ENCODE measurements at regions not wholly inside any gene's neighbourhood (a gene's known extent, or its start where the extent isn't known, plus 50 kb on each side); places are given as distances from the start of the nearest gene placed in this dataset.

- Histone ChIP-seq H3K9ac (no peak overlapping the region), H3K4me3 (IDR thresholded peaks at IDR 0.05; ENCODE audit: insufficient read depth, low read depth, low read length) (no peak overlapping the region), H3K36me3 (ENCODE audit: insufficient read depth) (no peaks in the 10 kb centered on the region), H2AFZ (ENCODE audit: low read depth) (no peak overlapping the region), H3K79me2 (ENCODE audit: insufficient read depth, low read depth) (no peaks in the 10 kb centered on the region), H3K4me1 (ENCODE audit: low read depth, poor library complexity, severe bottlenecking) (no peaks in the 10 kb centered on the region), H4K20me1 (ENCODE audit: insufficient read depth) (no peaks in the 10 kb centered on the region), H3K4me2 (no peak overlapping the region), H3K27me3 (ENCODE audit: insufficient read depth, low read depth) (no peaks in the 10 kb centered on the region), H3K27ac (no peak overlapping the region)
- no peak for TF ChIP-seq CTCF (conservative IDR thresholded peaks at IDR 0.05; ENCODE audit: low read depth, low read length)
Measured at GRCh38 chr6:77133031-77133430, 330.3 kb downstream of the HTR1B start.

- no peak overlapping the region for H3K9ac ChIP-seq
- H3K4me2 ChIP-seq: no peak overlapping the region
- no peaks in the 10 kb centered on the region for H4K20me1 ChIP-seq (ENCODE audit: insufficient read depth)
- no peak overlapping the region for H3K27ac ChIP-seq
- H3K27me3 ChIP-seq (ENCODE audit: insufficient read depth, low read depth): no peaks in the 10 kb centered on the region
- no peaks in the 10 kb centered on the region for H3K36me3 ChIP-seq (ENCODE audit: insufficient read depth)
- H3K4me3 ChIP-seq (IDR thresholded peaks at IDR 0.05; ENCODE audit: insufficient read depth, low read depth, low read length): no peak overlapping the region
- no peak overlapping the region for H2AFZ ChIP-seq (ENCODE audit: low read depth)
- no peaks in the 10 kb centered on the region for H3K4me1 ChIP-seq (ENCODE audit: low read depth, poor library complexity, severe bottlenecking)
- no peaks in the 10 kb centered on the region for H3K79me2 ChIP-seq (ENCODE audit: insufficient read depth, low read depth)
- TF ChIP-seq CTCF (conservative IDR thresholded peaks at IDR 0.05; ENCODE audit: low read depth, low read length): no peak
Measured at GRCh38 chr6:77131426-77131825, 331.9 kb downstream of the HTR1B start.

GRCh38 chr6:77124604-77125003, 338.7 kb downstream of the HTR1B start:
- no peaks in the 10 kb centered on the region for H3K36me3 ChIP-seq (ENCODE audit: insufficient read depth)
- no peak overlapping the region for H3K4me3 ChIP-seq (IDR thresholded peaks at IDR 0.05; ENCODE audit: insufficient read depth, low read depth, low read length)
- H3K4me2 ChIP-seq: no peak overlapping the region
- no peaks in the 10 kb centered on the region for H4K20me1 ChIP-seq (ENCODE audit: insufficient read depth)
- H3K79me2 ChIP-seq (ENCODE audit: insufficient read depth, low read depth): no peaks in the 10 kb centered on the region
- H3K27ac ChIP-seq: no peak overlapping the region
- no peak for TF ChIP-seq CTCF (conservative IDR thresholded peaks at IDR 0.05; ENCODE audit: low read depth, low read length)
- no peaks in the 10 kb centered on the region for H3K27me3 ChIP-seq (ENCODE audit: insufficient read depth, low read depth)
- H3K4me1 ChIP-seq (ENCODE audit: low read depth, poor library complexity, severe bottlenecking): no peaks in the 10 kb centered on the region
- H3K9ac ChIP-seq: no peak overlapping the region
- no peak overlapping the region for H2AFZ ChIP-seq (ENCODE audit: low read depth)

- no peaks in the 10 kb centered on the region for H3K79me2 ChIP-seq (ENCODE audit: insufficient read depth, low read depth)
- H3K4me1 ChIP-seq (ENCODE audit: low read depth, poor library complexity, severe bottlenecking): no peaks in the 10 kb centered on the region
- no peak for TF ChIP-seq CTCF (conservative IDR thresholded peaks at IDR 0.05; ENCODE audit: low read depth, low read length)
- no peaks in the 10 kb centered on the region for H3K36me3 ChIP-seq (ENCODE audit: insufficient read depth)
- H3K27me3 ChIP-seq (ENCODE audit: insufficient read depth, low read depth): no peaks in the 10 kb centered on the region
- H2AFZ ChIP-seq (ENCODE audit: low read depth): no peak overlapping the region
- H3K9ac ChIP-seq: no peak overlapping the region
- H4K20me1 ChIP-seq (ENCODE audit: insufficient read depth): no peaks in the 10 kb centered on the region
- no peak overlapping the region for H3K4me3 ChIP-seq (IDR thresholded peaks at IDR 0.05; ENCODE audit: insufficient read depth, low read depth, low read length)
- H3K4me2 ChIP-seq: no peak overlapping the region
- H3K27ac ChIP-seq: no peak overlapping the region
Measured at GRCh38 chr6:77123527-77123926, 339.8 kb downstream of the HTR1B start.

- Histone ChIP-seq H3K9ac (no peak overlapping the region), H3K4me1 (ENCODE audit: low read depth, poor library complexity, severe bottlenecking) (no peaks in the 10 kb centered on the region), H3K79me2 (ENCODE audit: insufficient read depth, low read depth) (no peaks in the 10 kb centered on the region), H3K27me3 (ENCODE audit: insufficient read depth, low read depth) (no peaks in the 10 kb centered on the region), H3K4me2 (no peak overlapping the region), H3K4me3 (IDR thresholded peaks at IDR 0.05; ENCODE audit: insufficient read depth, low read depth, low read length) (no peak overlapping the region), H3K36me3 (ENCODE audit: insufficient read depth) (no peaks in the 10 kb centered on the region), H3K27ac (no peak overlapping the region), H4K20me1 (ENCODE audit: insufficient read depth) (no peaks in the 10 kb centered on the region), H2AFZ (ENCODE audit: low read depth) (no peak overlapping the region)
- no peak for TF ChIP-seq CTCF (conservative IDR thresholded peaks at IDR 0.05; ENCODE audit: low read depth, low read length)
Measured at GRCh38 chr6:77106992-77107391, 356.3 kb downstream of the HTR1B start.
